GM19455 (cell line): ENCODE measurements at regions not wholly inside any gene's neighbourhood (a gene's known extent, or its start where the extent isn't known, plus 50 kb on each side); places are given as distances from the start of the nearest gene placed in this dataset.

Source experiments
- ATAC-seq: cut with Tn5 transposase; IDR thresholded peaks from one replicate; pipeline ENCODE4 v1.9.1; 2021; ENCODE audit not compliant: unreplicated experiment

GRCh38 chr7:35463751-35464150 lies 209.9 kb upstream of the TBX20 start:
- no peak for ATAC-seq

- ATAC-seq, result no peak
Measured at GRCh38 chr7:35463176-35463700, 209.3 kb upstream of the TBX20 start.

GRCh38 chr7:35454575-35455385 lies 200.9 kb upstream of the TBX20 start:
- ATAC-seq, result no peak

- ATAC-seq, result no peak
Measured at GRCh38 chr7:35450456-35451214, 196.7 kb upstream of the TBX20 start.

- ATAC-seq, result no peak
Measured at GRCh38 chr7:35448486-35448885, 194.6 kb upstream of the TBX20 start.

- no peak for ATAC-seq
Measured at GRCh38 chr7:35446091-35446490, 192.2 kb upstream of the TBX20 start.

GRCh38 chr7:35437619-35438275 lies 183.8 kb upstream of the TBX20 start:
- ATAC-seq, result no peak

- no peak for ATAC-seq
Measured at GRCh38 chr7:35436452-35436851, 182.6 kb upstream of the TBX20 start.

- ATAC-seq, result no peak
Measured at GRCh38 chr7:35430547-35431153, 176.8 kb upstream of the TBX20 start.

- peak; percentile 72 for ATAC-seq
Measured at GRCh38 chr7:35424869-35425495, 171.1 kb upstream of the TBX20 start.

- no peak for ATAC-seq
Measured at GRCh38 chr7:35424440-35424839, 170.5 kb upstream of the TBX20 start.

- no peak for ATAC-seq
Measured at GRCh38 chr7:35422715-35423114, 168.8 kb upstream of the TBX20 start.

GRCh38 chr7:35420656-35421055 lies 166.8 kb upstream of the TBX20 start:
- ATAC-seq, result no peak

GRCh38 chr7:35419391-35419755 lies 165.5 kb upstream of the TBX20 start:
- ATAC-seq, result no peak

GRCh38 chr7:35418716-35419390 lies 165.0 kb upstream of the TBX20 start:
- no peak for ATAC-seq

- ATAC-seq, result no peak
Measured at GRCh38 chr7:35416568-35416967, 162.7 kb upstream of the TBX20 start.

GRCh38 chr7:35415411-35415822 lies 161.5 kb upstream of the TBX20 start:
- no peak for ATAC-seq

- no peak for ATAC-seq
Measured at GRCh38 chr7:35411331-35411730, 157.4 kb upstream of the TBX20 start.

- ATAC-seq, result no peak
Measured at GRCh38 chr7:35405461-35405860, 151.6 kb upstream of the TBX20 start.

- no peak for ATAC-seq
Measured at GRCh38 chr7:35401217-35401879, 147.4 kb upstream of the TBX20 start.
